Vagina (tissue), 2 donors: ENCODE measurements at regions not wholly inside any gene's neighbourhood (a gene's known extent, or its start where the extent isn't known, plus 50 kb on each side); places are given as distances from the start of the nearest gene placed in this dataset.

ENCODE experiments used
- CTCF ChIP-seq, 3 experiments: fragments of 450-650 bp in 2 of 3; fragments of 200-600 bp in 1 of 3; sonication (generic) in 1 of 3; IDR thresholded peaks; one replicate each; pipeline ENCODE4 v1.5.1; 2017 to 2019; ENCODE audit warnings: antibody characterized with exemption in 3 of 3, mild to moderate bottlenecking in 2 of 3, moderate library complexity in 2 of 3
- POLR2A ChIP-seq, 2 donors: fragments of 450-650 bp; IDR thresholded peaks; one replicate each; pipeline ENCODE4 v1.6.1; 2017; ENCODE audit warnings: antibody characterized with exemption in 2 of 2, mild to moderate bottlenecking in 2 of 2, moderate library complexity in 2 of 2
- POLR2AphosphoS5 ChIP-seq, 2 donors: sonication (generic); formaldehyde crosslinking; IDR thresholded peaks; one replicate each; pipeline ENCODE4 v1.9.0; 2017; ENCODE audit warnings: antibody characterized with exemption in 2 of 2, mild to moderate bottlenecking in 2 of 2, low read depth in 1 of 2; ENCODE audit not compliant: insufficient read depth in 1 of 2

- TF ChIP-seq CTCF (IDR thresholded peaks at IDR 0.05) (no peak), POLR2AphosphoS5 (IDR thresholded peaks at IDR 0.05; ENCODE audit: insufficient read depth in 1 of 2, low read depth in 1 of 2) (no peak), POLR2A (IDR thresholded peaks at IDR 0.05) (no peak)
Measured at GRCh38 chr7:156155988-156156733, 343.9 kb upstream of the SHH start.
